ENCODE measurements at regions not wholly inside any gene's neighbourhood (a gene's known extent, or its start where the extent isn't known, plus 50 kb on each side); places are given as distances from the start of the nearest gene placed in this dataset.

DNA sequence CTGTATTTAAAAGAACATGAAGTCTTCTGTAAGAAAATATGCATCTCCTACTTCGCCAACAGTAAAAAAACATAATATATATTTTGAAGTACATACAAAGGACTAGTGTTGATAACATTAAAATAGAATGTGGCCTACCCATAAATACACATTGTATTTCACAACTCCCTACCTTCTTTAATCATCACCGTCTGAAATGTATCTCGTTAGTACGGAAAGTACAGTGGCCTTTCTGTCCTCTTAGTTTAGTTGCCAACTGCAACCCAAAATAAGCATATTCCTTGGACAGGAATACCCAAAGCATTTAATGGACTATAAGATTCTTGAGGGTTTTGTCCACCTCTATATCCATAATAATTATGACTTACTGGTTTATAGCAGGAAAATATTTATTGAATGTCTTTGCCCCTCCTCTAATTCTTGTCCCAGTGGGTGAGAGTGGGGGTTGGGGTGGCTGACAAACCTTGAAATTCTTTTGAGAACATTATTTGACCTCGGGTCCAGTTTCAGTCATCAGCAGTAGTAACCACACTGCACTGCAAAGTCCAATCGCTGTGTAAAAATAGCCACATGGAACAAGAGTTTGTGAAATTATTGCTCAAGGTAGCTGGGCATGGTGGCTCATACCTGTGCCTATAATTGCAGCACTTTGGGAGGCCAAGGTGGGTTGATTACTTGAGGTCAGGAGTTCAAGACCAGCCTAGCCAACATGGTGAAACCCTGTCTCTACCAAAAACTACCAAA, 474.5 kb downstream of the KLHL13 start:
- Histone ChIP-seq H3K36me3 (ENCODE audit: control insufficient read depth, insufficient read depth, low read length) (no peaks in the 10 kb centered on the region), H3K4me3 (no peak overlapping the region), H3K79me2 (ENCODE audit: control insufficient read depth, insufficient read depth, low read length) (no peaks in the 10 kb centered on the region), H3K9me1 (ENCODE audit: control insufficient read depth, insufficient read depth, low read length) (no peaks in the 10 kb centered on the region), H3K4me1 (replicated peaks in 1 of 2; ENCODE audit: control insufficient read depth in 2 of 2, insufficient read depth in 2 of 2, low read length in 2 of 2) (no peaks in the 10 kb centered on the region), H3K9ac (ENCODE audit: insufficient read depth in 1 of 2, low read depth in 2 of 2, low read length in 2 of 2) (no peak overlapping the region), H3K4me2 (ENCODE audit: insufficient read depth, low read length) (no peak overlapping the region), H3K27me3 (ENCODE audit: control insufficient read depth in 2 of 2, insufficient read depth in 2 of 2, low read length in 2 of 2) (no peaks in the 10 kb centered on the region), H4K20me1 (replicated peaks; ENCODE audit: control insufficient read depth, insufficient read depth, low read length) (no peaks in the 10 kb centered on the region), H3K27ac (ENCODE audit: extremely low read depth, low read depth, low read length) (no peak overlapping the region), H2AFZ (ENCODE audit: low read depth, low read length) (no peak overlapping the region), H3K9me3 (replicated peaks; ENCODE audit: control insufficient read depth, insufficient read depth, low read depth, low read length) (no peaks in the 10 kb centered on the region)
- in situ Hi-C loops (cut with MboI) (no loop called here), intact Hi-C loops (cut with micrococcal nuclease) (no loop called here)
- POLR2A ChIA-PET: no interaction called here
- WGBS (ENCODE audit: insufficient coverage, low coverage, missing lambda C conversion rate): 0% methylated on average over 5 of the region's 6 CpGs
- ATAC-seq (no peak), DNase-seq (ENCODE audit: extremely low read depth in 1 of 4, low spot score in 3 of 4) (no peak), FAIRE-seq (no peak)
- BruUV-seq (replicated peaks): no TSS peak
- TF ChIP-seq BRD4 (IDR thresholded peaks at IDR 0.05) (no peak), KDM5B (IDR thresholded peaks at IDR 0.05; ENCODE audit: insufficient replicate concordance, low read depth, low read length) (no peak), ZNF518B (CRISPR knock-in tag; IDR thresholded peaks at IDR 0.05) (no peak), GTF2E2 (tag; IDR thresholded peaks at IDR 0.05) (no peak), CBX5 (IDR thresholded peaks at IDR 0.05; ENCODE audit: borderline replicate concordance, low read depth) (no peak), NFIX (CRISPR knock-in tag; IDR thresholded peaks at IDR 0.05; ENCODE audit: low read depth) (no peak), ZNF3 (CRISPR knock-in tag; IDR thresholded peaks at IDR 0.05) (no peak), FIP1L1 (IDR thresholded peaks at IDR 0.05; ENCODE audit: low read depth, low read length, poor library complexity, severe bottlenecking) (no peak), SMAD2 (IDR thresholded peaks at IDR 0.05; ENCODE audit: low read depth, low read length) (no peak), ZNF165 (CRISPR knock-in tag; IDR thresholded peaks at IDR 0.05; ENCODE audit: borderline replicate concordance) (no peak)
- TF ChIP-seq, protein P1, sequence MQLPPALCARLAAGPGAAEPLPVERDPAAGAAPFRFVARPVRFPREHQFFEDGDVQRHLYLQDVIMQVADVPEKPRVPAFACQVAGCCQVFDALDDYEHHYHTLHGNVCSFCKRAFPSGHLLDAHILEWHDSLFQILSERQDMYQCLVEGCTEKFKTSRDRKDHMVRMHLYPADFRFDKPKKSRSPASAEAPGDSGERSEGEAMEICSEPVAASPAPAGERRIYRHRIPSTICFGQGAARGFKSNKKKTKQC (CRISPR knock-in tag; IDR thresholded peaks at IDR 0.05): no peak
- TF ChIP-seq, protein P2, sequence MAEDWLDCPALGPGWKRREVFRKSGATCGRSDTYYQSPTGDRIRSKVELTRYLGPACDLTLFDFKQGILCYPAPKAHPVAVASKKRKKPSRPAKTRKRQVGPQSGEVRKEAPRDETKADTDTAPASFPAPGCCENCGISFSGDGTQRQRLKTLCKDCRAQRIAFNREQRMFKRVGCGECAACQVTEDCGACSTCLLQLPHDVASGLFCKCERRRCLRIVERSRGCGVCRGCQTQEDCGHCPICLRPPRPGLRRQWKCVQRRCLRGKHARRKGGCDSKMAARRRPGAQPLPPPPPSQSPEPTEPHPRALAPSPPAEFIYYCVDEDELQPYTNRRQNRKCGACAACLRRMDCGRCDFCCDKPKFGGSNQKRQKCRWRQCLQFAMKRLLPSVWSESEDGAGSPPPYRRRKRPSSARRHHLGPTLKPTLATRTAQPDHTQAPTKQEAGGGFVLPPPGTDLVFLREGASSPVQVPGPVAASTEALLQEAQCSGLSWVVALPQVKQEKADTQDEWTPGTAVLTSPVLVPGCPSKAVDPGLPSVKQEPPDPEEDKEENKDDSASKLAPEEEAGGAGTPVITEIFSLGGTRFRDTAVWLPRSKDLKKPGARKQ (CRISPR knock-in tag; IDR thresholded peaks at IDR 0.05): no peak
- CTCF ChIA-PET (ENCODE audit: low intra/inter-chr PET ratio): no interaction called here
